HG03066 (cell line): ENCODE measurements at regions not wholly inside any gene's neighbourhood (a gene's known extent, or its start where the extent isn't known, plus 50 kb on each side); places are given as distances from the start of the nearest gene placed in this dataset.
A peak's percentile ranks its signal among the peaks of the same experiment; 100 is the strongest.

Experiments used
- ATAC-seq: cut with Tn5 transposase; IDR thresholded peaks from one replicate; pipeline ENCODE4 v1.9.1; 2021; ENCODE audit warnings: low read depth; ENCODE audit not compliant: unreplicated experiment

DNA sequence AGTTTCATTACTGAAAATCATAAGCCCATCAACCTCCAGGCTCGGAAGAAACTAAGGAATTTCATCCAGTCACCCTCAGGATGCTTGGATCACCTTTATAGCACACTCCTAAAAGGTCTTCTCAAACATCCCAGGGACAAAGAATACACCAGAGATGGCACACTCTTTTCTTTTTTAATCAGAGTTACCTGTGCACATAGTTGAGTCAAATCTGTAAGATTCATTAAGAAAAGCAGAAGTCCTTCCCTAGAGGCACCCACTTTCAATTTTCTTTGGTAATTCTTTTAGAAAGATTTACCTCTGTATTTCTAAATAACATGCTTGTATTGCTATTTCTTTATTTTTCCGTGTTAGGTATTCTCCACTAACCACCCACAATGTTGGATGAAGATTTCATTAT lies 50.6 kb upstream of the IL6 start:
- no peak for ATAC-seq

DNA sequence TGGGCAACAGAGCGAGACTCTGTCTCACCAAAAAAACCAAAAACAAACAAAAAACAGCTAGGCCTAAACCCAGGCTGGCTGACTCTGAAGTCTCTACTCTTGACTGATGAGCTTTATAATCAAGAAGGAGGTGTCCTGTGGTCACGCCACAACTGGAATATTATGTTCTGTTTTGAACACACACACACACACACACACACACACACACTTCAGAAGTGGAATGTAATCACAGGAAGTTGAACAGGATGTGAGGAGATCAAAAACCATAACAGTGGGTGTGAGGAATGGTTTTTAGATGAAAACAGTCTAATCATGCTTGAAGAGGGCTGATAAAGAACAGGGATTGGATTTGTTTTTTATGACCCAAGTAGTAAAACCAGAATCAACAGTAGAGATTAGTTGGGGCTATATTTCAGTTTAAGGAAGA lies 51.1 kb upstream of the IL6 start:
- no peak for ATAC-seq

DNA sequence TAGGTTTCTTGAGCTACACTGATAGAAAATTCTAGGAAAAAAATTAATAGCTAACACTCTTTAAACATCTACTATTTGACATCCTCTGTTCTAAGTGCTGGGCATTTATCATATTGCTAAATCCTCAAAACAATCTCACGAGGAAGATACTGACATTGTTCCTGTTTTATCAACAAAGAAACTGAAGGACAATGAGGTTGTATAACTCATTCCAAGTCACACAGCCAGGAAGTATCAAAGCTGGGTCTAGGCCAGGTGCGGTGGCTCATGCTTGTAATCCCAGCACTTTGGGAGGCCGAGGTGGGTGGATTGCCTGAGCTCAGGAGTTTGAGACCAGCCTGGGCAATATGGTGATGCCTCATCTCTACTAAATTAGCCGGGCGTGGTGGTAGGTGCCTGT lies 51.6 kb upstream of the IL6 start:
- ATAC-seq, result no peak

DNA sequence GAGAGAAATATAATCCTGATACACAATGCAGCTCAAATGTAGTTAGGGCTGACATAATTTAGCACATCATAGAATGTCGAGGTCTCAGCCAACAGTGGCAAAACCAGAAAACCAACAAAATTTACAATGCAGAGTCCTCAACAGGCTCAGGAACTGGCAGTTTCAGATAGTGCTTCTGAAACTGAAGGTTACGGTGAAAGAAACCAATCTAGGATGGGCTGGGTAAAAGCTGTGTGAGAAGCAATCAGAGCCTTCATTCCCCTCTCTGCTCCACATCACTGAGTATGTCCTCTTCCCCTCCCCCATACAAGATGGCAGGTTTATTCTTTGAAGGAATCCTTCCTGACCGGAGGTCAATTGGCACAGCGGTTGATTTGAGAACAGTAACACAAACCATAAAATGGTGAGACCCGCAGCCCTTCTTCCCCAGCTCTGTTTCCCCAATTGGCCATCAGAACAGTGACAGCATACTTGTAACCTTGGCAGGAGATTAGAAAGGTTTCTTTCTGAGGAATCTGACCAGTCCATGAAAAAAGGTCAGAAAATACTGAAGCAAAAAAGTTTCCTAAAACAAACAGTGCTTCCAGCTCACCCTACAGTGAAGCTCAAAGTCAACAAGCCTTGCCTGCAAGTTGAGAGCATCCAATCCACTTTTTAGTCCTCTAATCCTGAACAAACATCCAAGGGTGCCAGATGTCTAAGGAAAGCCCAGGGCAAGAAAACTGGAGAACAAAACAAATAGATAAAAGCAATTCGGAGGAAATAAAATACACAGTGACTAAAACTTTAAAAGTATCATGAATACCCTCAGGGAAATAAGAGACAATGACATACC lies 53.9 kb upstream of the IL6 start:
- ATAC-seq, result peak; percentile 76

DNA sequence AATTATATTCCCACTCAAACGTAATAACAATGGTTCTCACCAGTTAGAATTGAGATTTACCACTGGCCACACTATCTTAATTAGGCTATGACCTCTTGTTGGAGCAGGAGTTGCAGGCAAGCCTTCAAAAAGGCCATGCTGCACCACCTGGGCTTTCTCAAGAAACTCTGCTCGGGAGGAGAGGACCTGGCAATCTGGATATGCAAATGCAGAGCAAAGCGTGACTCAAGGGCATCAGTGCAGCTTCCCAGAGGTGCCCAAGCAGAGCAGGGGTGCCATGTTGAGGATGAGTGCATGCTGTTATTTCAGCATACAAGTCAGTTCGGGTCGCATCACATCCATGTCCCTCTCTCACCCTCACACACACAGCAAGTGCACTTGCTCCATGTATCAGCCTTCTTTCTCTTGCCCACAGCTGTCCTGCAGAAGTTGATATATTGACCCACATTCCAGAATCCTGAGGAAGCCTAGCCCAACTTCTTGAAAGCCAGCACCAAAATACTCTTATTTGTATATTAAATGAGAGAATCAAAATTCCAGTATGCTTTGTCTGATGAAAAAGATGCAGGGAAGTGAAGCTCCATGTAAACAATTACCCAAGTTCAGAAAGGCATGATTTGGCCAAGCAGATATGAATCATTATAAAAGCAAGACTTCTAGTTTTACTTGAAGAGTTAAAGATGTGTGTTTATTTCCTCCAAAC lies 55.7 kb upstream of the IL6 start:
- ATAC-seq, result no peak

DNA sequence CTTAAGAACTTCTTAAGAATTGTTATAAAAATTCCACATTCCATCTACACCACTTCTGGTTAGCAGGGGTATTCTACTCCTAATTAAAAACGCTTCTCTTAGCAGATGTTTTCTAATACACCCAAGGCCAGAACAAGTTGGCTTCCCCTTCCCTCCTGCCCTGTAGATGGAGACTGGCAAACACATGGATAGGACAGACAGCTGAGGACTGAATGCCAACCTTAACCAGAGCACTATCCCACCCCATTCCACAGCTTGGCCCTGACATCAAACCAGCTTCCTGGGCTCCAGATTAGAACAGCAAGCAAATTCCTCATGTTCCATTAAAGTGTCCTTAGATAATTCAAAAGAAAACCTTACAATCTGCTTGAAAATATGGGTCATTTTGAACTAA lies 56.6 kb upstream of the IL6 start:
- ATAC-seq, result no peak

DNA sequence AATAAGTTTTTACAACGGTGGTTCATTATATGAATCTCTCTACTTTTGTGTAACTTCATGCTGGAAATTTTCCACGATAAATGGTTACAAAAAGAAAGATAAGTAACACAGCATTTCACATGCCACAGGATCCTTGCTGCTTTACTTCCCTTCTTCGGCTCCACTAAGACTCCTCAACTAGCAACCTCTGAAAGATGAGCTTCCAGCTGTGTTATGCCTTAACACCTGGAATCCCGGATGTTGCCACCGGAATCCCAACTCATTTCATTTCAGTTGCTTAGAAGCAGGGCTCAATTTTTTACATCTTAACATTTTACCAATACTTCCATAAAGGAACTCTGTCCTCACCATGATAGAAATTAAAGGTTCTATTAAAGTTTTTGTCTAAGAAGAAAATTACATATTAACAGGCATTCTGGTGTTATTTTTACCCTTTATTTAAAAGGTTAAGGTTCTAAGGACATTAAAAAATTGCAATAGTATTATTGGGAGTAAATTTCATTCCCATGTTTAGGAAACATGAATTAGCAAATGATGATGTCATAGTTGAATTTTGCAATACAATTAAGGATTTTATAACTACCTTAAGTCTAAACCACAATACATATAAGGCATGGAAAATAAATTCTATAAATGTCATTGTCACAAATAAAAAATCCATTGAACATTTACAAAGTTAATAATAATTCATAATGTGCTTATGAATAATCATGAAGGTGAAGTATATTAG lies 57.1 kb upstream of the IL6 start:
- ATAC-seq, result no peak

DNA sequence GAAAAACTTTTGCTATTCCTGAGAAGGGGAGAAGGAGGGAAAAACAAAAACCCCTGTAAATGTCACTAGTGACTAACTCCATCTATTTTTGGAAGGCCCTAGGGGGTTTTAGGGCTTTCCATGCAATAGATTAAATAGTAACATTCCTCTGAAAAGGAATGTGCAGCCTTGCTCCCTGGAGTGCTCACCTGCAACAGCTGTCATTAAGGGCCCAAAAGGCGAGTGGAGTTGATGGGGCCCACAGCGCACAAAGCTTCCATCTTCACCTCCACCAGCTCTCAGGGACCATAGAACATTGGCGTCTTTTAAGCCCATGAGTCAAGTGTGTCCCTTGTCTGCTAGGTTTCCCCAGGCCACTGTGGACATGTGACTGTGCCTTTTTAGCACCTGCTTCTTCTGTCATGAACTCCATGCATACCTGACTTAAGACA lies 58.0 kb upstream of the IL6 start:
- no peak for ATAC-seq

DNA sequence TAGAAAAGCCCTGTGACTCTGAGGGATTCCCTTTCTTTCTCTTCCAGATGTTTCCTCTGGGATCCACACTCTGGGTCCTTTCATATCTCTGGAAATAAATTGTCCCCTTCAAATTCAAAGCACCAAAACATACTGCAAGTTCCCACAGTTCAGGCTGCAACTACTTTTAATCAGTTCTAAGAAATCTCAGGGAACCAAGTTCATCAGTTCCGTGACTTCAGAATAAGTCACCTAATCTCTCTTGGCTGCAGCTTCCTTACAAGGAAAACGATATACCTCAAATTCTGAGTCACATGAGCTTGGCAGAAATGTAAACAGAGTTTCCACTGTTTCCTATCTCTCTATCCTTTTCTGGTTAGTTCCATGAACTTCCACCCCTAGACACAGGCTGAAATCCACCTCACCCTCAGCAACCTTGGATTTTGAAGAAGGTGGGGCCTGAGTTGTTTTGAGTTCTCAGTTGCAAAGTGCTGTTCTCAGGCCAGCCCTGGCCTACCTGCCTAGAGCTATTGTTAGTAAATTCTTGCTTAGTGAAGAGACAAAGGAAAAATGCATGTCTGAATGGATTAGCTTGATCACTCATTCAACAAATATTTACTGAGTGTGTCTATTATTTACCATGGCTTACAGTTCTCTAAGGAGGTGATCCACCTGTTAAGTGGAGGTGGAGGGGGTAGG lies 59.3 kb upstream of the IL6 start:
- ATAC-seq, result no peak

DNA sequence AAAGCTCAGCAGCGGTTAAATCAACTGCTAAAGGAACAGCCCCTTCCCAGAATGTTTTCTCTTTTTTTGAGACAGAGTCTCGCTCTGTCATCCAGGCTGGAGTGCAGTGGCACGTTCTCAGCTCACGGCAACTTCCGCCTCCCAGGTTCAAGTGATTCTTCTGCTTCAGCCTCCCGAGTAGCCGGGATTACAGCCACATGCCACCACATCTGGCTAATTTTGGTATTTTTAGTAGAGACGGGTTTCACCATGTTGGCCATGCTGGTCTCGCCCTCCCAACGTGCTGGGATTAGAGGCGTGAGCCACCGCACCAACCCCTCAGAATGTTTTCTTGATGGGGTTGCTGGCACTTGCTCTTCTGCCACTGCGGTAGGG lies 59.8 kb upstream of the IL6 start:
- ATAC-seq, result no peak

DNA sequence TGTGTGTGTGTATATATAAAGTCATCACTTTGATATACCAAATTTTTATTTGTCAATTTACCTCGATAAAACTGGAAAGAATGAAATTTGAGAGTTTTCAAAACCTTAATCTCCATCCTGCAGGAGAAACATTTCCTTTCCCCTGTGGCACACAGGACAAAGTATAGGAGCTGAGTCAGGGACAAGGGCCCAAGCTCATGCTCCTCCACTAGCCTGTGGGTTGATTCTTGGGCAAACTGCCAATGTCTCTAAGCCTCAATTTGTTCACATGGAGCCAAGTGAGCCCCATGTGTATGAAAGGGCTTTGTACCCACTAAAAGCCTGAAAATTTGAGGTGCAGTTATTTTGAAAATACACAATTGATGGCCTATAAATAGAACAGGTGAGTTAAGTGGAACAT lies 60.3 kb upstream of the IL6 start:
- ATAC-seq, result no peak

DNA sequence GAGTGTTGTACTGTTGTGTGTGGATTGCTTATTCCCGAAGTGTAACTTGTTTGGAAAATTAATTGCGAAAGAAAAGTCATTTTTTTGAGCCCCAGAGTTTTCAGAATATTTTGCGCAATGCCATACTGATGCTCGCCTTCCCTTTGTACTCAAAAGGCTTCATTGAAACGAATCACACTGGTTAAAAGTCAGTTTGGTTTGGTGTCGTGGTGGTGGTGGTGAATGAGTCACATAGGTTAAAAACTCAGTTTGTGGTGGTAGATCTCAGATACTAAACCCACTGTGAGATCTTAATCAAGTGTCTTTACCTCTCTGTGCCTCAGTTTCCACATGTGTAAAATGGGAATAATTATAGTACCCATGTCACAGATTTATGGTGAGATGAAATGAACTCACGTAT lies 61.1 kb upstream of the IL6 start:
- ATAC-seq, result no peak

DNA sequence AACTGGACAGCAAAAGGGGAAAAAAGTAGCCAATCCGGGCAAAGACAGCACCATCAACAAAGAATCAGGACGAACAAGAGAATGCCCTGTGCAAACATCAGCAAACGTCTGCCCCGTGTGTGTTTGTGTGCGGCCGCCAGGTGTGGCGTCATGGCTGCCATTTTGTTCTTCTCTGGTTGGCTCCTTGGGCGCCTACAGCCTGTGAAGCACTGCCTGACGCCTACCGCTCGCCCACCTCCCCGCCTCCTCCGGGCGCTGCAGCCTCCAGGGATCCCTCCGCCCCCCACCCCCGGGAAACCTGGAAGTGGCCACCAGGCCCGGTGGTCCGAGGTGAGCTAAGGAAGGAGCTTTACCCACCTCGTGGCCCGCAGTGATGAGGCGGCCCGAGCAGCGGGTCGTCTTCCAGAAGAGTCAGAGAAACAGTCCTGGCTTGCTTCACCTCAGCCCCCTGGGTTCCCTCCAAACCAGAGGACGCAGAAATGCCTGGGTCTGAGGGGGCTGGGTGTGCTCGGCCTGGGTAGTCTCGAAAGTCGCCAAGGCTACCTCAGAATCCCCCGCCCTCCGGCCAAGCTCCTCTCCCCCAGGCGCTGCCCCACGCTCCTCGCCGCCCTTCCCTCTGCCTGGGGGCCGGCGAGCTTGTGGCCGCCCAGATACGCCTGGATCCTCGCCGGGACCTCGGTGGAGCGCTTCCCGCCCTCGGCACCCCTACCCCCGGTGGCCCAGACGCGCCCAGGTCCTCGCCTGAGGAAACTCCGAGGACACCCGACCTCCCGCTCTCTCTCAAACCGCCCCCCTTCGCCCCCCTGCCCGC lies 61.8 kb upstream of the IL6 start:
- ATAC-seq, result no peak

DNA sequence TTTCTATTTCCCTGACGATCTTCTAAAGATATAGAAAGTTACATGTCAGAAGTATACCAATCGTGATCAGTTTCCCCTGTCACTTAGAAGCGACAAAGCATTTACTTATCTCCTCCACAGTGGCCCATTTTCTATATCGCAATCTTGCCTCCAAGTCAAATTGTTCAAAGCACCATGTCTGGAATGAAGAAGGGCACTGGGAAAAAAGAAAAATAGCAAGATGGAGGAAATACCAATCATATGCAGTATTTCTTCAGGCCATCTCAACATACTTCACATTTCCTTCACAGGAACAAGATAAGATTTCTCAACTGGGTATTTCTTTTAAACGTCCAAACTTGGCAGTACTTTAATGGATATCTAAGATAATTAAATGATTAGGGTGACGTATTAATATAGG lies 63.3 kb upstream of the IL6 start:
- ATAC-seq, result no peak

DNA sequence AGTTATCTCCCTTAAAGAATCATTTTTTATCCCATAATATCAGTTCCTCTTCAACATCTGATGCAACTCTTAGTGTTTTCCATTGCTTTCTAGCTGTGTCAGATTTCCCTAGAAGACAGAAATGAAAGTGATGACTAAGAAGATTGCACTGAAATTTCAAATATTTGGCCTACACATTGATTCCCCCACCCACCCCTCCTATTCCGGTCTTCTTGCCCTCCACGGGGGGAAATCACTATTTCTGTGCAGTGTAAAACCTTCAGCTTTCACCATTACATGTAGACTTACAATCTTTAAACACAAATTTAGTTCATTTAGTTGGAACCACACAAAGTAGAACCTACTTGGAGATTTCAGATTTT lies 63.7 kb upstream of the IL6 start:
- ATAC-seq, result no peak

DNA sequence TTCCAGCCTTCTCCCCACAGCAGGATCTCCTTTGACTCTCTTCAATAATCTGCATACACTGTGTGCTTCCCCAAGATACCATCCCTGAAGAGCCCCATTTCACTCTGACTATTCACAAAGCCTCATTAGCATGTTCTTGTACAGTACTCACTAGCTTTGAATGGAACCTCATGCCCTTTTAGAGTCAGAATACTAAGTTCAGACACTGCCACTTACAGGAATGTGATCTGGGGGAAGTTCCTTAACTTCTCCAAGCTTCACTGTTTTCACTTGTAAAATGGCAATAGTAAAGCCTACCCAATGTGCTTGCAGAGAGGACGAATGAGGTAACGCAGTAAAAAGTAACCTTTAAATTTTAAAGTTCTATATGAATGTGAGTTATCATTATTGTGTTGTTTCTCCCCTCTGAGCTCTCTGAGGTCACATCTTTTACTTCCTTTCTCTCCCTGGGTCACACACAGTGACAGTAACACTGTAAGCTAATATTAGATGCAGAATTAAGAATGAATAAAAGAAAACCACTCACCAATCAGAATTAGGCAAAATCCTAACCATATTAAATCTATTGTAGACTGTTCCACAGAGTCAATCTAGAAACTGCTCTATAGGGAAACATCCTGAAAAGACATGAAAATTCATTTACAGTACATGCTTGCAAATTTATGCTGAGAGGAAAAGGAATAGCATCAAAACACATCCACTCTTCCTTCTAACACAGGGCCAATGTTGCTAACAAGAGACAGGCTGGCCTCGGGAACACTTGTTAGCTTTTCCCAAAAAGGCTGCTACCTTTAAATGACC lies 64.2 kb upstream of the IL6 start:
- ATAC-seq, result no peak

DNA sequence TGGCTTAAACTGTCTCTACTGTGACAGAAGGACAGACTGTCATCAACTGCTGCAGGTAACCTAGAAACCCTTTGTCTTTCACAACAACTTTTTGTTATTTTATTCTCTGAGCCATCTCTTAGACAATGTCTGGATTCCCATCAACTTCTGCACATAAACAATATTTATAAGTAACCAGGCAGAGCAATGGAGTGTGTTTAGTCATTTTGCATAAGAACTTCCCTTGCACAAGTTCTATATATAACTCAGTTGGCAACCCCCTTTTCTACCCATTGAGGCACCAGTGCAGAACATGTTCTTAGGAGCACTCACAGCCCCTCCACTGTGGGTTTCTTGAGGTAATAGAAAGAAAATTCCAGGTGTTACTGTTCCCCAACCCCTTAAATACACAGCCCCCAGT lies 65.0 kb upstream of the IL6 start:
- ATAC-seq, result no peak

DNA sequence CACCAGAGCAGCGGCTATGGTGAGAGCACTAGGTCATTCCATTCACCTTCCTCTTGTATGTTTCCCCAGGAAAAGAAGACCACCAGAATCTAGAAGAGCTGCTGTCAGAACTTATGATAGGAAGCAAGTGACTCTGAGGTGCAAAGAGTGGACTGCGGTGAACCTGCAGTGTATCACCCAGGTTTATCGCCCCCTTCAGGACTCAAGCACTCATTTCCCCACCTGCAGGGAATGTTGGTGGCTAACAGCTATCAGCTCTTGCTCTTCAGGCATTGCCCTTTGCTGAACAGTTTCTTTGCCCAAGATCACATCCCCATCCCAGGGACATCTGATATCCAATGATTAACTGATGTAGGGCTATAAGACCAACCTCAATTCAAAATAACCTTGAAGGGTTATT lies 66.3 kb upstream of the IL6 start:
- no peak for ATAC-seq

DNA sequence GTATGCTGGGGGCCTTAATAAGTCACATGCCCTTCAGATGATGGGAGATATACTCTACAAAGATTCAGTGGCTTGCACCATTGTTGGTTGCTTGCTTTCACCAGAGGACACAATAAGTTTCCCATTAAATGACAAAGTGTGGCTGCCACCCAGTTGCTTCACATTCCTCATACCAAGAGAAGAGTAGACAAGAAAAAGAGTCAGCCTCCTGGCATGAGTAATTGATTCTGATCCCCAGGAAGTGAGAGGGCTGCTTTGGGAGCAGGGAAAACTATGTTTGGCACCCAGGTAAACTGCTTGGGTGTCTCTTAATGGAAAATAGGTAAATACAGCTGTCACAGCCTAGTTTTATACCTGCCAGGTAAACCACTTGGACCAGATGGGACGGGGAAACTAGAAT lies 66.7 kb upstream of the IL6 start:
- no peak for ATAC-seq

DNA sequence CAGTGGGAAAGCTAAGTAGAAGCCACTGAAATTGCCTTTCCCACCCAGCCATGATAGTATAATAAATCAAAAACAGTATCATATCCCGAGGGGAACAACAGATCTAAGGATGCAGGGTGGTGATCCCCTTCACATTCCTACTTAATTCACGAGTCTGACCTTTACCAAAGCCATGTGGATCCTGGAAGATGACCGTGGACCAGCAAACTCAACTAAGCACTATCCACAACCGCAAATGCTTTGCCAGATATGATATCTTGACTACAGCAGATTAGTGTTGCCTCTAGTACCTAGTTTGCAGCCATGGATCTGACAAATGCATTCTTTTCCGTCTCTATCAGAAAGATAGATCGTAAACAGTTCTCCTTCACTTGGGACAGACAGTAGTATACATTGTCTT lies 67.3 kb upstream of the IL6 start:
- no peak for ATAC-seq
